Right lobe of liver (tissue), 4 donors: ENCODE measurements at regions not wholly inside any gene's neighbourhood (a gene's known extent, or its start where the extent isn't known, plus 50 kb on each side); places are given as distances from the start of the nearest gene placed in this dataset.

Experiments
- CTCF ChIP-seq, 4 donors: fragments of 200-600 bp in 3 of 4; fragments of 450-650 bp in 1 of 4; IDR thresholded peaks; one replicate each; pipeline versions ENCODE4 v1.5.1 to v1.8.0; 2016 to 2022; ENCODE audit warnings: antibody characterized with exemption in 4 of 4, mild to moderate bottlenecking in 2 of 4
- POLR2A ChIP-seq: fragments of 450-650 bp; IDR thresholded peaks from one replicate; pipeline ENCODE4 v1.6.1; 2017; ENCODE audit warnings: antibody characterized with exemption, mild to moderate bottlenecking
- donor health status: DM: no; HTN: no; CAD: no.
- donor health status: DM: no; HTN: no; CAD: no.
- donor health status: DM: no; HTN: yes; CAD: no.

- TF ChIP-seq CTCF (IDR thresholded peaks at IDR 0.05) (no peak), POLR2A (no peak)
Measured at GRCh38 chr13:43984292-43984691, 104.6 kb downstream of the LACC1 start.
